Stomach (tissue), 4 donors: ENCODE measurements at regions not wholly inside any gene's neighbourhood (a gene's known extent, or its start where the extent isn't known, plus 50 kb on each side); places are given as distances from the start of the nearest gene placed in this dataset.

Experiments used
- POLR2A ChIP-seq, 4 donors: fragments of 450-650 bp; IDR thresholded peaks; one replicate each; pipeline ENCODE4 v1.6.1; 2016; ENCODE audit warnings: antibody characterized with exemption in 4 of 4, control low read depth in 2 of 4, mild to moderate bottlenecking in 1 of 4, moderate library complexity in 1 of 4
- TF ChIP-seq, protein P1 (sequence below), 7 experiments: fragments of 450-650 bp in 4 of 7; fragments of 200-600 bp in 3 of 7; sonication (generic) in 3 of 7; IDR thresholded peaks; one replicate each; pipeline ENCODE4 v1.5.1; 2016 to 2019; ENCODE audit warnings: antibody characterized with exemption in 7 of 7, control low read depth in 2 of 7, mild to moderate bottlenecking in 1 of 7

DNA sequence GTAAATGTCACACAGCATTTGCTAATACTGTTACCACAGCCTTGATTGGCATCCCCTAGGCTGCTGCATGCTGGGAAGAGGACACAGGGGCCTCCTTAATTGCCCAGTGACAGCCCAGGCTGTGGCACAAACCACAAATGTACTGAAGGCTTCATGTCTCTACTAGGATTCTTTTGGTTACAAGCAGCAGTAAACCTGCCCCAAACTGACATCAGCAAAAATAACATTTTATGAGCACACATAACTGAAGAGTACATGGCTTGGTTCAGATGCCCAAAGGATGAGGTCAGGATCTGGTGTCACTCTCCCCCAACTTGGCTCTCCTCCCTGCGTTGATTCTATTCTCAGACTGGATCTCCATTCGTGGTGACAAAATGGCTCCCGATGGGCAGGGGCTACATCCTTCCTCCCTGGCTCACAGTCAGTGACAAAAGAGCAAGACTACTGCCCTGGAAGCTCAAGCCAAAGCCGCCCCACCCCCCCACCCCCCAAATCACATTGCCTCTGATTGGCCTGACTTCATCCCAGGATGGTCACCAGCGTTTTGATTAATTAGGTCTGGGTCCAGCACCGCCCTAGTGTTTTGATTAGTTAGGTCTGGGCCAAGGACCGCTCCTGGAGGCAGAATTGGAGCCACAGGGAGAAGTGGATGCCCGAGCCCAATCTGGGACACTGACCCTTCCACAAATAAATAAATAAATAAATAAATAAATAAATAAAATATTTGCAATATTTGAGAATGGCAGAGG is 180.5 kb upstream of the RBPJ start:
- TF ChIP-seq, protein P1, sequence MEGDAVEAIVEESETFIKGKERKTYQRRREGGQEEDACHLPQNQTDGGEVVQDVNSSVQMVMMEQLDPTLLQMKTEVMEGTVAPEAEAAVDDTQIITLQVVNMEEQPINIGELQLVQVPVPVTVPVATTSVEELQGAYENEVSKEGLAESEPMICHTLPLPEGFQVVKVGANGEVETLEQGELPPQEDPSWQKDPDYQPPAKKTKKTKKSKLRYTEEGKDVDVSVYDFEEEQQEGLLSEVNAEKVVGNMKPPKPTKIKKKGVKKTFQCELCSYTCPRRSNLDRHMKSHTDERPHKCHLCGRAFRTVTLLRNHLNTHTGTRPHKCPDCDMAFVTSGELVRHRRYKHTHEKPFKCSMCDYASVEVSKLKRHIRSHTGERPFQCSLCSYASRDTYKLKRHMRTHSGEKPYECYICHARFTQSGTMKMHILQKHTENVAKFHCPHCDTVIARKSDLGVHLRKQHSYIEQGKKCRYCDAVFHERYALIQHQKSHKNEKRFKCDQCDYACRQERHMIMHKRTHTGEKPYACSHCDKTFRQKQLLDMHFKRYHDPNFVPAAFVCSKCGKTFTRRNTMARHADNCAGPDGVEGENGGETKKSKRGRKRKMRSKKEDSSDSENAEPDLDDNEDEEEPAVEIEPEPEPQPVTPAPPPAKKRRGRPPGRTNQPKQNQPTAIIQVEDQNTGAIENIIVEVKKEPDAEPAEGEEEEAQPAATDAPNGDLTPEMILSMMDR (IDR thresholded peaks at IDR 0.05), result no peak
- no peak for TF ChIP-seq POLR2A (IDR thresholded peaks at IDR 0.05)
